ENCODE measurements at regions not wholly inside any gene's neighbourhood (a gene's known extent, or its start where the extent isn't known, plus 50 kb on each side); places are given as distances from the start of the nearest gene placed in this dataset.

GRCh38 chr6:165760803-165761185 lies 97.8 kb upstream of the PDE10A start:
- no peaks in the 10 kb centered on the region for H3K4me1 ChIP-seq

GRCh38 chr6:165760126-165760802 lies 97.2 kb upstream of the PDE10A start:
- WGBS, 2 donors: 52 to 81% methylated on average over 7 of the region's 7 CpGs

More at GRCh38 chr6:165760803-165761185, 97.8 kb upstream of the PDE10A start:
- no peaks in the 10 kb centered on the region for H3K27me3 ChIP-seq
- 84 to 93% methylated on average over 8 of the region's 8 CpGs for WGBS, 2 donors
- no peak overlapping the region for H3K4me3 ChIP-seq
- TF ChIP-seq POLR2AphosphoS5 (IDR thresholded peaks at IDR 0.05): no peak
- TF ChIP-seq CTCF (IDR thresholded peaks at IDR 0.05): no peak
- TF ChIP-seq POLR2A (IDR thresholded peaks at IDR 0.05): no peak
- TF ChIP-seq EP300 (IDR thresholded peaks at IDR 0.05): no peak
- peaks cover 0 to 2% (median 0%) of the 10 kb centered on the region in 4 donors for H3K9me3 ChIP-seq
- intact Hi-C loops (cut with DNase I): no loop called here
- H3K36me3 ChIP-seq: no peaks in the 10 kb centered on the region
- H3K27ac ChIP-seq: no peak overlapping the region
- DNase-seq: no peak

GRCh38 chr6:165758441-165758840 lies 95.4 kb upstream of the PDE10A start:
- H3K4me3 ChIP-seq: no peak overlapping the region
- H3K27me3 ChIP-seq: no peaks in the 10 kb centered on the region
- no peaks in the 10 kb centered on the region for H3K36me3 ChIP-seq
- no peak overlapping the region for H3K27ac ChIP-seq
- intact Hi-C loops (cut with DNase I): no loop called here
- H3K9me3 ChIP-seq: peaks cover 0 to 2% (median 0%) of the 10 kb centered on the region in 4 donors
- no peak for TF ChIP-seq POLR2A (IDR thresholded peaks at IDR 0.05)
- no peak for TF ChIP-seq EP300 (IDR thresholded peaks at IDR 0.05)
- no peak for TF ChIP-seq POLR2AphosphoS5 (IDR thresholded peaks at IDR 0.05)
- TF ChIP-seq CTCF (IDR thresholded peaks at IDR 0.05): no peak
- DNase-seq: no peak
- H3K4me1 ChIP-seq: no peaks in the 10 kb centered on the region

More at GRCh38 chr6:165760126-165760802, 97.2 kb upstream of the PDE10A start:
- H3K27ac ChIP-seq: no peak overlapping the region
- H3K4me1 ChIP-seq: no peaks in the 10 kb centered on the region
- DNase-seq: no peak
- H3K27me3 ChIP-seq: no peaks in the 10 kb centered on the region
- TF ChIP-seq POLR2AphosphoS5 (IDR thresholded peaks at IDR 0.05) (no peak), POLR2A (IDR thresholded peaks at IDR 0.05) (no peak), CTCF (IDR thresholded peaks at IDR 0.05) (no peak), EP300 (IDR thresholded peaks at IDR 0.05) (no peak)
- peaks cover 0 to 2% (median 0%) of the 10 kb centered on the region in 4 donors for H3K9me3 ChIP-seq
- intact Hi-C loops (cut with DNase I): no loop called here
- no peak overlapping the region for H3K4me3 ChIP-seq
- no peaks in the 10 kb centered on the region for H3K36me3 ChIP-seq

- 47 to 58% methylated on average over 4 of the region's 4 CpGs for WGBS, 2 donors
- no peaks in the 10 kb centered on the region for H3K36me3 ChIP-seq
- H3K4me1 ChIP-seq: no peaks in the 10 kb centered on the region
- TF ChIP-seq EP300 (IDR thresholded peaks at IDR 0.05) (no peak), POLR2AphosphoS5 (IDR thresholded peaks at IDR 0.05) (no peak), CTCF (IDR thresholded peaks at IDR 0.05) (no peak), POLR2A (IDR thresholded peaks at IDR 0.05) (no peak)
- H3K4me3 ChIP-seq: no peak overlapping the region
- no peak for DNase-seq
- H3K9me3 ChIP-seq: no peaks in the 10 kb centered on the region
- intact Hi-C loops (cut with DNase I): no loop called here
- H3K27me3 ChIP-seq: no peaks in the 10 kb centered on the region
- no peak overlapping the region for H3K27ac ChIP-seq
Observed at GRCh38 chr6:165755583-165755982, 92.5 kb upstream of the PDE10A start.

GRCh38 chr6:165753506-165753905 lies 90.5 kb upstream of the PDE10A start:
- intact Hi-C loops (cut with DNase I): no loop called here
- no peak overlapping the region for H3K27ac ChIP-seq
- no peak overlapping the region for H3K4me3 ChIP-seq
- no peaks in the 10 kb centered on the region for H3K27me3 ChIP-seq
- no peak for DNase-seq
- H3K9me3 ChIP-seq: no peaks in the 10 kb centered on the region
- H3K36me3 ChIP-seq: no peaks in the 10 kb centered on the region
- TF ChIP-seq POLR2AphosphoS5 (IDR thresholded peaks at IDR 0.05) (no peak), CTCF (IDR thresholded peaks at IDR 0.05) (no peak), EP300 (IDR thresholded peaks at IDR 0.05) (no peak), POLR2A (IDR thresholded peaks at IDR 0.05) (no peak)
- peaks cover 0 to 2% (median under 1%) of the 10 kb centered on the region in 4 donors for H3K4me1 ChIP-seq
